AG04450 (cell line): ENCODE measurements at regions not wholly inside any gene's neighbourhood (a gene's known extent, or its start where the extent isn't known, plus 50 kb on each side); places are given as distances from the start of the nearest gene placed in this dataset.
"Not testable (repeated sequence)": the region's sequence is repeated elsewhere in the genome, so short reads cannot be mapped to it uniquely, and the experiment has no call there.

Experiments used
- CTCF ChIA-PET: fragments of 300-600, 350-600 bp; formaldehyde crosslinking; extraction: SDS; loops from one replicate; lab custom pipeline; 2022; ENCODE audit warnings: antibody characterized with exemption, inconsistent platforms; lab: Charles Lee
- POLR2A ChIA-PET: fragments of 350-600 bp; formaldehyde crosslinking; extraction: SDS; loops from one replicate; lab custom pipeline; 2021; ENCODE audit warnings: antibody characterized with exemption, inconsistent platforms; lab: Yijun Ruan, JAX
- DNase-seq: peaks from one replicate; pipeline ENCODE4 v3.0.0-alpha.2; 2011; ENCODE audit warnings: low read depth, low spot score
- H3K27ac ChIP-seq: one replicate; pipeline ENCODE4 v1.5.1; 2012; ENCODE audit warnings: low read depth, low read length, control low read depth
- H3K27me3 ChIP-seq: one replicate; pipeline ENCODE4 v1.6.0; 2012; ENCODE audit warnings: low read length; ENCODE audit not compliant: control insufficient read depth, insufficient read depth
- H3K4me3 ChIP-seq: 2 replicates; pipeline ENCODE4 v1.5.1; 2011; ENCODE audit warnings: mild to moderate bottlenecking, low read depth, low read length, control low read depth
- H3K9me3 ChIP-seq: 2 replicates; pipeline ENCODE4 v1.5.1; 2012; ENCODE audit warnings: low read length; ENCODE audit not compliant: control insufficient read depth, insufficient read depth
- CTCF ChIP-seq: IDR thresholded peaks from 2 replicates; pipeline ENCODE4 v1.5.1; 2011; ENCODE audit warnings: low read depth, low read length, control low read depth, inconsistent platforms

- POLR2A ChIA-PET, result no interaction called here
- CTCF ChIA-PET, result interaction anchor here (1.0 kb wide), 1 partner anchor 599 kb away, joined by 3 read pairs; no protein-coding TSS in a partner anchor
- no peaks in the 10 kb centered on the region for H3K27me3 ChIP-seq
- no peak overlapping the region for H3K4me3 ChIP-seq
- TF ChIP-seq CTCF, result no peak
- DNase-seq, result no peak
- H3K27ac ChIP-seq, result no peak overlapping the region
- no peaks in the 10 kb centered on the region for H3K9me3 ChIP-seq
These were observed 143.5 kb upstream of the GK2 start for GRCh38 chr4:79551555-79551954.

- POLR2A ChIA-PET, result no interaction called here
- Histone ChIP-seq H3K27me3 (no peaks in the 10 kb centered on the region), H3K9me3 (no peaks in the 10 kb centered on the region), H3K27ac (no peak overlapping the region), H3K4me3 (no peak overlapping the region)
- DNase-seq, result no peak
- no peak for TF ChIP-seq CTCF
- CTCF ChIA-PET, result no interaction called here
These were observed 139.8 kb upstream of the GK2 start for GRCh38 chr4:79547851-79548250.

GRCh38 chr4:79545292-79545691 lies 137.3 kb upstream of the GK2 start:
- H3K4me3 ChIP-seq, H3K27ac ChIP-seq, DNase-seq, POLR2A ChIA-PET, CTCF ChIA-PET, H3K9me3 ChIP-seq, H3K27me3 ChIP-seq: not testable (repeated sequence)

GRCh38 chr4:79540143-79540542 lies 132.1 kb upstream of the GK2 start:
- ChIA-PET CTCF (no interaction called here), POLR2A (no interaction called here)
- DNase-seq, result no peak
- H3K27ac ChIP-seq, result no peak overlapping the region
- H3K27me3 ChIP-seq, result no peaks in the 10 kb centered on the region
- no peaks in the 10 kb centered on the region for H3K9me3 ChIP-seq
- no peak overlapping the region for H3K4me3 ChIP-seq
- no peak for TF ChIP-seq CTCF

- Histone ChIP-seq H3K9me3 (no peaks in the 10 kb centered on the region), H3K27me3 (no peaks in the 10 kb centered on the region), H3K27ac (no peak overlapping the region), H3K4me3 (no peak overlapping the region)
- no peak for DNase-seq
- no peak for TF ChIP-seq CTCF
- CTCF ChIA-PET, result no interaction called here
- POLR2A ChIA-PET, result no interaction called here
These were observed 127.5 kb upstream of the GK2 start for GRCh38 chr4:79535516-79535915.

- Histone ChIP-seq H3K27me3 (no peaks in the 10 kb centered on the region), H3K4me3 (no peak overlapping the region), H3K27ac (no peak overlapping the region), H3K9me3 (no peaks in the 10 kb centered on the region)
- ChIA-PET POLR2A (no interaction called here), CTCF (no interaction called here)
- DNase-seq, result no peak
- TF ChIP-seq CTCF, result no peak
These were observed 120.2 kb upstream of the GK2 start for GRCh38 chr4:79528241-79528706.
